Retinal pigment epithelial cell (primary cell): ENCODE measurements at regions not wholly inside any gene's neighbourhood (a gene's known extent, or its start where the extent isn't known, plus 50 kb on each side); places are given as distances from the start of the nearest gene placed in this dataset.

Experiments
- DNase-seq: peaks from one replicate; pipeline ENCODE4 v3.0.0-alpha.2; 2010; ENCODE audit warnings: low read depth
- H3K4me3 ChIP-seq: 2 replicates; pipeline ENCODE4 v1.5.1; 2011; ENCODE audit warnings: mild to moderate bottlenecking, low read length, control low read depth, moderate library complexity
- TF ChIP-seq, protein P1 (sequence below): conservative IDR thresholded peaks from 2 replicates; pipeline ENCODE4 v1.5.1; 2011; ENCODE audit warnings: low read depth, low read length, control low read depth, inconsistent platforms

GRCh38 chr4:71691416-71692073 lies 92.3 kb downstream of the GC start:
- DNase-seq = no peak
- TF ChIP-seq, protein P1, sequence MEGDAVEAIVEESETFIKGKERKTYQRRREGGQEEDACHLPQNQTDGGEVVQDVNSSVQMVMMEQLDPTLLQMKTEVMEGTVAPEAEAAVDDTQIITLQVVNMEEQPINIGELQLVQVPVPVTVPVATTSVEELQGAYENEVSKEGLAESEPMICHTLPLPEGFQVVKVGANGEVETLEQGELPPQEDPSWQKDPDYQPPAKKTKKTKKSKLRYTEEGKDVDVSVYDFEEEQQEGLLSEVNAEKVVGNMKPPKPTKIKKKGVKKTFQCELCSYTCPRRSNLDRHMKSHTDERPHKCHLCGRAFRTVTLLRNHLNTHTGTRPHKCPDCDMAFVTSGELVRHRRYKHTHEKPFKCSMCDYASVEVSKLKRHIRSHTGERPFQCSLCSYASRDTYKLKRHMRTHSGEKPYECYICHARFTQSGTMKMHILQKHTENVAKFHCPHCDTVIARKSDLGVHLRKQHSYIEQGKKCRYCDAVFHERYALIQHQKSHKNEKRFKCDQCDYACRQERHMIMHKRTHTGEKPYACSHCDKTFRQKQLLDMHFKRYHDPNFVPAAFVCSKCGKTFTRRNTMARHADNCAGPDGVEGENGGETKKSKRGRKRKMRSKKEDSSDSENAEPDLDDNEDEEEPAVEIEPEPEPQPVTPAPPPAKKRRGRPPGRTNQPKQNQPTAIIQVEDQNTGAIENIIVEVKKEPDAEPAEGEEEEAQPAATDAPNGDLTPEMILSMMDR = no peak
- no peak overlapping the region for H3K4me3 ChIP-seq

DNA sequence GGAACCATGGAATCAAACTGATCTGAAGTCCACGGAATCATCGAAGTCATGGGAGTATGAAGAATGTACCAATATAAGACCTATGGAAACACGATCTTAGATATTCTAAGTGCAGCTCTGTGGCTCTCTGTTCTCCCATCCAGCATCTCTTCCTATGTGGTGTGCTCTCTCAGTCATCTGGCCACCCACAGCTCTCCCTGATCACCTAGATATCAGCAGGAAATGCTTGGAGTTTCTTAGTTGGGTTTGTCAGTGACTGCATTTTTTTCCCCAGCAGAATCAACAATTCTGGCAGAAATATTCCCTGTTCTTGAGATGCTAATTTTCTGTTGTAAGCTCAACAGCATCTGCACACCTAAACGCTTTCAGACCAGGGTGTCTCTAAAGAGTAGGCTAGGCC lies 94.1 kb downstream of the GC start:
- DNase-seq = no peak
- TF ChIP-seq, protein P1 = no peak
- no peak overlapping the region for H3K4me3 ChIP-seq

GRCh38 chr4:71687056-71687455 lies 96.8 kb downstream of the GC start:
- DNase-seq = no peak
- H3K4me3 ChIP-seq = no peak overlapping the region
- TF ChIP-seq, protein P1 = no peak

- H3K4me3 ChIP-seq = no peak overlapping the region
- TF ChIP-seq, protein P1 = no peak
- no peak for DNase-seq
These were observed 97.9 kb downstream of the GC start for GRCh38 chr4:71685975-71686374.

- no peak for DNase-seq
- TF ChIP-seq, protein P1 = no peak
- no peak overlapping the region for H3K4me3 ChIP-seq
These were observed 100.6 kb downstream of the GC start for GRCh38 chr4:71683309-71683708.

DNA sequence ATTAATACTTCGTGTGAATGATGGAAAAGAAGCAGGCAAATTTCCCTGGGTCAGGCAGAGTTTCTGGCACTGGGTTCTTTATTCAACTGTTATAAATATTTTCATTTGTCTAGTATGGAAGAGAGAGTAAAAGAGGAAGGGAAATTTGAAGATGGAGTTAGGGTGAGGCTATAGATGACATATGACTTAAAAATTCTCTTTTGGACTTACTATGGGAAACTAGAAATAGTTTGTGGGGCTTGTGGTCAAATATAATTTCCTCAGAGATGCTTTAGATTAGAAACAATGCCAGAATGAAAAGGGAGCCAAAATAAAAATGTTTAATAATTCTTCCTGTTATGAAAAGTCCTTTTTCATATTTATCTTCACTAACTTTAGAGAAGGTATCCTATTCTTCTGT lies 103.2 kb downstream of the GC start:
- no peak for DNase-seq
- no peak overlapping the region for H3K4me3 ChIP-seq
- TF ChIP-seq, protein P1 = no peak

DNA sequence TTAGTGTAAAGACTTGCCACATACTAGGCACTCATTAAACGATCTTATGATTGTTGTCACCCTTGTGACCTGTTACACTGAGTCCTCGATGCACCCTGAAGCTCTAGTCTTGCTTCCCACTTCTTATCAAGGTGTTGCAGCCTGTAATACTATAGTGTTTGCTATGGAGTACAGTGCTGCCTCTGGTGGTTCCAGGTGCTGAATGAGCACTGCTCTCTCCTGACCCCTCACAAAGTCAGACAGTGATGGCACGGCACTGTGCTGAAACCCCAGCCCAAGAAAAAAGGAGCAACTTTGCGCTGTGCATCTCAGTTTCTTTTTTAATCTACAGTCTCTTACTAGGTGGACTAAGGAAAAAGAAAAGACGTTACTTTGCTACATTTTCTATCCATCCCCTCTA lies 106.3 kb downstream of the GC start:
- DNase-seq = no peak
- H3K4me3 ChIP-seq = no peak overlapping the region
- TF ChIP-seq, protein P1 = no peak
